Stimulated activated memory B cell treated with anti-CD40 and anti-IgM and Interleukin-4, amounts not matched to agents 10 μg/mL and 1 μg/mL and 100 μg/mL, for 72 hours (primary cell): ENCODE measurements at regions not wholly inside any gene's neighbourhood (a gene's known extent, or its start where the extent isn't known, plus 50 kb on each side); places are given as distances from the start of the nearest gene placed in this dataset.
A peak's percentile ranks its signal among the peaks of the same experiment; 100 is the strongest.

Source experiments
- ATAC-seq: fragments of 150-1000 bp; cut with Tn5 transposase; 2 replicates; pipeline ENCODE4 v1.10.0; 2021
- H3K27ac Mint-ChIP-seq: one replicate; pipeline ENCODE4 v1.8.0; 2022; ENCODE audit warnings: mild to moderate bottlenecking, mixed read lengths
- H3K27me3 Mint-ChIP-seq: one replicate; pipeline ENCODE4 v1.8.0; 2022; ENCODE audit warnings: mixed read lengths
- H3K36me3 Mint-ChIP-seq: one replicate; pipeline ENCODE4 v1.8.0; 2022; ENCODE audit warnings: mixed read lengths
- H3K4me1 Mint-ChIP-seq: one replicate; pipeline ENCODE4 v1.8.0; 2022; ENCODE audit warnings: mixed read lengths
- H3K4me3 Mint-ChIP-seq: one replicate; pipeline ENCODE4 v1.8.0; 2022; ENCODE audit warnings: mild to moderate bottlenecking, moderate library complexity, mixed read lengths
- H3K9me3 Mint-ChIP-seq: one replicate; pipeline ENCODE4 v1.8.0; 2022; ENCODE audit warnings: mixed read lengths

- no peak for ATAC-seq
- H3K9me3 Mint-ChIP-seq = no peaks in the 10 kb centered on the region
- no peak overlapping the region for H3K4me3 Mint-ChIP-seq
- H3K27me3 Mint-ChIP-seq = peaks cover 10% of the 10 kb centered on the region
- no peaks in the 10 kb centered on the region for H3K4me1 Mint-ChIP-seq
- no peaks in the 10 kb centered on the region for H3K36me3 Mint-ChIP-seq
- H3K27ac Mint-ChIP-seq = no peak overlapping the region
Measured at GRCh38 chr13:100753376-100753775, 78.8 kb upstream of the TMTC4 start.

GRCh38 chr13:100751826-100752225 is 77.2 kb upstream of the TMTC4 start:
- no peak for ATAC-seq
- H3K27me3 Mint-ChIP-seq = peaks cover 10% of the 10 kb centered on the region
- H3K9me3 Mint-ChIP-seq = no peaks in the 10 kb centered on the region
- H3K27ac Mint-ChIP-seq = no peak overlapping the region
- H3K36me3 Mint-ChIP-seq = no peaks in the 10 kb centered on the region
- no peaks in the 10 kb centered on the region for H3K4me1 Mint-ChIP-seq
- no peak overlapping the region for H3K4me3 Mint-ChIP-seq

- peaks cover 10% of the 10 kb centered on the region for H3K27me3 Mint-ChIP-seq
- no peak overlapping the region for H3K27ac Mint-ChIP-seq
- H3K4me1 Mint-ChIP-seq = no peaks in the 10 kb centered on the region
- H3K4me3 Mint-ChIP-seq = no peak overlapping the region
- peaks cover 9% of the 10 kb centered on the region for H3K9me3 Mint-ChIP-seq
- no peak for ATAC-seq
- no peaks in the 10 kb centered on the region for H3K36me3 Mint-ChIP-seq
Measured at GRCh38 chr13:100746953-100747683, 72.5 kb upstream of the TMTC4 start.

- ATAC-seq = no peak
- Mint-ChIP-seq H3K4me1 (no peaks in the 10 kb centered on the region), H3K27ac (no peak overlapping the region), H3K27me3 (peaks cover 25% of the 10 kb centered on the region), H3K4me3 (no peak overlapping the region), H3K9me3 (no peaks in the 10 kb centered on the region), H3K36me3 (no peaks in the 10 kb centered on the region)
Measured at GRCh38 chr13:100738176-100738855, 63.7 kb upstream of the TMTC4 start.

- H3K4me1 Mint-ChIP-seq = no peaks in the 10 kb centered on the region
- no peak overlapping the region for H3K4me3 Mint-ChIP-seq
Measured at GRCh38 chr13:100735494-100735893, 60.9 kb upstream of the TMTC4 start.

GRCh38 chr13:100734194-100734720 is 59.7 kb upstream of the TMTC4 start:
- no peak for ATAC-seq
- H3K27me3 Mint-ChIP-seq = peaks cover 46% of the 10 kb centered on the region
- H3K4me1 Mint-ChIP-seq = no peaks in the 10 kb centered on the region
- H3K4me3 Mint-ChIP-seq = no peak overlapping the region
- no peaks in the 10 kb centered on the region for H3K36me3 Mint-ChIP-seq
- H3K27ac Mint-ChIP-seq = no peak overlapping the region
- H3K9me3 Mint-ChIP-seq = peaks cover 2% of the 10 kb centered on the region

More at GRCh38 chr13:100735494-100735893, 60.9 kb upstream of the TMTC4 start:
- peaks cover 44% of the 10 kb centered on the region for H3K27me3 Mint-ChIP-seq
- peaks cover 2% of the 10 kb centered on the region for H3K9me3 Mint-ChIP-seq
- no peaks in the 10 kb centered on the region for H3K36me3 Mint-ChIP-seq
- peak; percentile 20 for ATAC-seq
- no peak overlapping the region for H3K27ac Mint-ChIP-seq

- no peaks in the 10 kb centered on the region for H3K4me1 Mint-ChIP-seq
- no peak overlapping the region for H3K4me3 Mint-ChIP-seq
- no peak for ATAC-seq
- H3K27me3 Mint-ChIP-seq = peaks cover 40% of the 10 kb centered on the region
- no peaks in the 10 kb centered on the region for H3K36me3 Mint-ChIP-seq
- no peak overlapping the region for H3K27ac Mint-ChIP-seq
- peaks cover 5% of the 10 kb centered on the region for H3K9me3 Mint-ChIP-seq
Measured at GRCh38 chr13:100733261-100733660, 58.7 kb upstream of the TMTC4 start.

GRCh38 chr13:100728201-100728600 is 53.6 kb upstream of the TMTC4 start:
- Mint-ChIP-seq H3K27ac (no peak overlapping the region), H3K27me3 (peaks cover 29% of the 10 kb centered on the region), H3K4me1 (no peaks in the 10 kb centered on the region), H3K9me3 (peaks cover 12% of the 10 kb centered on the region), H3K36me3 (no peaks in the 10 kb centered on the region), H3K4me3 (no peak overlapping the region)
- ATAC-seq = no peak

GRCh38 chr13:100725472-100725871 is 50.9 kb upstream of the TMTC4 start:
- ATAC-seq = no peak
- Mint-ChIP-seq H3K27me3 (peaks cover 28% of the 10 kb centered on the region), H3K9me3 (peaks cover 11% of the 10 kb centered on the region), H3K4me3 (no peak overlapping the region), H3K36me3 (no peaks in the 10 kb centered on the region), H3K4me1 (no peaks in the 10 kb centered on the region), H3K27ac (no peak overlapping the region)

GRCh38 chr13:100724568-100724967 is 50.0 kb upstream of the TMTC4 start:
- H3K4me1 Mint-ChIP-seq = no peaks in the 10 kb centered on the region
- H3K36me3 Mint-ChIP-seq = no peaks in the 10 kb centered on the region

More at GRCh38 chr13:100724568-100724967, 50.0 kb upstream of the TMTC4 start:
- ATAC-seq = no peak
- Mint-ChIP-seq H3K4me3 (no peak overlapping the region), H3K27me3 (peaks cover 26% of the 10 kb centered on the region), H3K27ac (no peak overlapping the region), H3K9me3 (peaks cover 15% of the 10 kb centered on the region)
